H1 (cell line): ENCODE measurements at regions not wholly inside any gene's neighbourhood (a gene's known extent, or its start where the extent isn't known, plus 50 kb on each side); places are given as distances from the start of the nearest gene placed in this dataset.

Experiments used
- CHD7 ChIP-seq: fragments of 300-600 bp; sonication (generic); IDR thresholded peaks from 2 replicates; pipeline ENCODE4 v1.7.1; 2012; ENCODE audit warnings: low read length, moderate library complexity, mild to moderate bottlenecking, inconsistent platforms; ENCODE audit not compliant: insufficient replicate concordance
- SUZ12 ChIP-seq: fragments of 200-600 bp; sonication (generic); IDR thresholded peaks from 2 replicates; pipeline ENCODE4 v1.6.1; 2012; ENCODE audit warnings: mild to moderate bottlenecking, inconsistent platforms, low read length, moderate library complexity, mixed read lengths

GRCh38 chr4:18935659-18936345 lies 914.2 kb upstream of the LCORL start (continued):
- TF ChIP-seq CHD7 (no peak), SUZ12 (no peak)
